ENCODE measurements at regions not wholly inside any gene's neighbourhood (a gene's known extent, or its start where the extent isn't known, plus 50 kb on each side); places are given as distances from the start of the nearest gene placed in this dataset.

DNA sequence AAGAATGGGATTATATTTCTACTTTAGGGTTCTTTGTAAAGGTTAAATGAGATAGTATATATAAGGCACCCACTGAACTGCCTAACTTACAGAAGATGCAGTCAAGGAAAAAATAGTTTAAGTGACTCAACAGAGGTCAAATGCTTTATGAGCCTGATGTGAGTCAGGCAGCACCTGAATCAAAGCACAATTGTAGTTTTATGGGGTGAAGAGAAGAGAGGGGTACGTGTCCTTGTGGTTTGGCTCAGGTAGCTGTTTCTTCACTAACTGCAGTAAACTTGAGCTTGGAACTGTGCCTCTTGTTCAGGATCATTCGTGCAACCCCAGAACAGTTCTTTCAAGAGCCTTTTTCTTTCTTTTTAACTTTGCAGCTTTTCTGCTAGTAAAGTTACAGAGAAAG lies 125.2 kb upstream of the SPON1 start (continued):
- TF ChIP-seq, protein P1, sequence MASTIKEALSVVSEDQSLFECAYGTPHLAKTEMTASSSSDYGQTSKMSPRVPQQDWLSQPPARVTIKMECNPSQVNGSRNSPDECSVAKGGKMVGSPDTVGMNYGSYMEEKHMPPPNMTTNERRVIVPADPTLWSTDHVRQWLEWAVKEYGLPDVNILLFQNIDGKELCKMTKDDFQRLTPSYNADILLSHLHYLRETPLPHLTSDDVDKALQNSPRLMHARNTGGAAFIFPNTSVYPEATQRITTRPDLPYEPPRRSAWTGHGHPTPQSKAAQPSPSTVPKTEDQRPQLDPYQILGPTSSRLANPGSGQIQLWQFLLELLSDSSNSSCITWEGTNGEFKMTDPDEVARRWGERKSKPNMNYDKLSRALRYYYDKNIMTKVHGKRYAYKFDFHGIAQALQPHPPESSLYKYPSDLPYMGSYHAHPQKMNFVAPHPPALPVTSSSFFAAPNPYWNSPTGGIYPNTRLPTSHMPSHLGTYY (CRISPR knock-in tag; IDR thresholded peaks at IDR 0.05): no peak
- TF ChIP-seq, protein P2, sequence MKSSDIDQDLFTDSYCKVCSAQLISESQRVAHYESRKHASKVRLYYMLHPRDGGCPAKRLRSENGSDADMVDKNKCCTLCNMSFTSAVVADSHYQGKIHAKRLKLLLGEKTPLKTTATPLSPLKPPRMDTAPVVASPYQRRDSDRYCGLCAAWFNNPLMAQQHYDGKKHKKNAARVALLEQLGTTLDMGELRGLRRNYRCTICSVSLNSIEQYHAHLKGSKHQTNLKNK (CRISPR knock-in tag; IDR thresholded peaks at IDR 0.05): no peak
- TF ChIP-seq, protein P3, sequence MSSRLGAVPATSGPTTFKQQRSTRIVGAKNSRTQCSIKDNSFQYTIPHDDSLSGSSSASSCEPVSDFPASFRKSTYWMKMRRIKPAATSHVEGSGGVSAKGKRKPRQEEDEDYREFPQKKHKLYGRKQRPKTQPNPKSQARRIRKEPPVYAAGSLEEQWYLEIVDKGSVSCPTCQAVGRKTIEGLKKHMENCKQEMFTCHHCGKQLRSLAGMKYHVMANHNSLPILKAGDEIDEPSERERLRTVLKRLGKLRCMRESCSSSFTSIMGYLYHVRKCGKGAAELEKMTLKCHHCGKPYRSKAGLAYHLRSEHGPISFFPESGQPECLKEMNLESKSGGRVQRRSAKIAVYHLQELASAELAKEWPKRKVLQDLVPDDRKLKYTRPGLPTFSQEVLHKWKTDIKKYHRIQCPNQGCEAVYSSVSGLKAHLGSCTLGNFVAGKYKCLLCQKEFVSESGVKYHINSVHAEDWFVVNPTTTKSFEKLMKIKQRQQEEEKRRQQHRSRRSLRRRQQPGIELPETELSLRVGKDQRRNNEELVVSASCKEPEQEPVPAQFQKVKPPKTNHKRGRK (CRISPR knock-in tag; IDR thresholded peaks at IDR 0.05; ENCODE audit: borderline replicate concordance): no peak
- TF ChIP-seq, protein P4, sequence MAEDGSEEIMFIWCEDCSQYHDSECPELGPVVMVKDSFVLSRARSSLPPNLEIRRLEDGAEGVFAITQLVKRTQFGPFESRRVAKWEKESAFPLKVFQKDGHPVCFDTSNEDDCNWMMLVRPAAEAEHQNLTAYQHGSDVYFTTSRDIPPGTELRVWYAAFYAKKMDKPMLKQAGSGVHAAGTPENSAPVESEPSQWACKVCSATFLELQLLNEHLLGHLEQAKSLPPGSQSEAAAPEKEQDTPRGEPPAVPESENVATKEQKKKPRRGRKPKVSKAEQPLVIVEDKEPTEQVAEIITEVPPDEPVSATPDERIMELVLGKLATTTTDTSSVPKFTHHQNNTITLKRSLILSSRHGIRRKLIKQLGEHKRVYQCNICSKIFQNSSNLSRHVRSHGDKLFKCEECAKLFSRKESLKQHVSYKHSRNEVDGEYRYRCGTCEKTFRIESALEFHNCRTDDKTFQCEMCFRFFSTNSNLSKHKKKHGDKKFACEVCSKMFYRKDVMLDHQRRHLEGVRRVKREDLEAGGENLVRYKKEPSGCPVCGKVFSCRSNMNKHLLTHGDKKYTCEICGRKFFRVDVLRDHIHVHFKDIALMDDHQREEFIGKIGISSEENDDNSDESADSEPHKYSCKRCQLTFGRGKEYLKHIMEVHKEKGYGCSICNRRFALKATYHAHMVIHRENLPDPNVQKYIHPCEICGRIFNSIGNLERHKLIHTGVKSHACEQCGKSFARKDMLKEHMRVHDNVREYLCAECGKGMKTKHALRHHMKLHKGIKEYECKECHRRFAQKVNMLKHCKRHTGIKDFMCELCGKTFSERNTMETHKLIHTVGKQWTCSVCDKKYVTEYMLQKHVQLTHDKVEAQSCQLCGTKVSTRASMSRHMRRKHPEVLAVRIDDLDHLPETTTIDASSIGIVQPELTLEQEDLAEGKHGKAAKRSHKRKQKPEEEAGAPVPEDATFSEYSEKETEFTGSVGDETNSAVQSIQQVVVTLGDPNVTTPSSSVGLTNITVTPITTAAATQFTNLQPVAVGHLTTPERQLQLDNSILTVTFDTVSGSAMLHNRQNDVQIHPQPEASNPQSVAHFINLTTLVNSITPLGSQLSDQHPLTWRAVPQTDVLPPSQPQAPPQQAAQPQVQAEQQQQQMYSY (CRISPR knock-in tag; IDR thresholded peaks at IDR 0.05): no peak
- TF ChIP-seq GTF2I (CRISPR knock-in tag; conservative IDR thresholded peaks at IDR 0.05): no peak
- no peak for TF ChIP-seq ESRRA (CRISPR knock-in tag; IDR thresholded peaks at IDR 0.05; ENCODE audit: borderline replicate concordance)
- TF ChIP-seq NFE2L1 (CRISPR knock-in tag; IDR thresholded peaks at IDR 0.05): no peak
- TF ChIP-seq FOXK1 (CRISPR knock-in tag; IDR thresholded peaks at IDR 0.05): no peak
- TF ChIP-seq, protein P5, sequence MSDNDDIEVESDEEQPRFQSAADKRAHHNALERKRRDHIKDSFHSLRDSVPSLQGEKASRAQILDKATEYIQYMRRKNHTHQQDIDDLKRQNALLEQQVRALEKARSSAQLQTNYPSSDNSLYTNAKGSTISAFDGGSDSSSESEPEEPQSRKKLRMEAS (CRISPR knock-in tag; IDR thresholded peaks at IDR 0.05): no peak
- no peak for TF ChIP-seq SOX15 (CRISPR knock-in tag; IDR thresholded peaks at IDR 0.05)
- TF ChIP-seq RELA (CRISPR knock-in tag; IDR thresholded peaks at IDR 0.05; ENCODE audit: borderline replicate concordance): no peak

DNA sequence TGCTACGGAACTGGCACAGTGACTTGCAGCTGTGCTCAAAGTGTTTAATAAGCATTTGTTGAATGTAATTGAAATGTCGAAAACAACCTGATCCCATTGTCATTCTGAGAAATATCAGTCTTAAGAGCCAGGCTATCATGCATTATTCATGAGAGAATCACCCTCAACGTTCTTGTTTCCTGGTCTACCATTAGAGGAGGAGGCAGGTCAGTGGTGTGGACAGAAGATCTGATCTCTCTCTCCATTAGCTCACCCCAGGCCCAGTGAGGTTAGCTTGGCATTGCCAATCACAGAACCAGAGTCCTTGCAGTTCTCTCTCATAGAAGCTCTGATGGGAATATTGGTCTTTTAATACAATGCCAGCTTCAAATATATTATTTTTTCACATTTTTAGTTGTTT lies 121.1 kb upstream of the SPON1 start:
- H3K4me3 Mint-ChIP-seq: no peak overlapping the region
- no peaks in the 10 kb centered on the region for H3K27me3 Mint-ChIP-seq (ENCODE audit: low read depth)
- no peak for ATAC-seq
- H3K4me1 Mint-ChIP-seq: peaks cover 4% of the 10 kb centered on the region
- ChIA-PET CTCF (no interaction called here), POLR2A (no interaction called here)
- H3K9me3 Mint-ChIP-seq: no peaks in the 10 kb centered on the region
- DNase-seq (ENCODE audit: low spot score): no peak
- no peak overlapping the region for H3K27ac Mint-ChIP-seq
- H3K36me3 Mint-ChIP-seq: no peaks in the 10 kb centered on the region
- TF ChIP-seq, protein P5 (CRISPR knock-in tag; IDR thresholded peaks at IDR 0.05): no peak
- TF ChIP-seq RELA (CRISPR knock-in tag; IDR thresholded peaks at IDR 0.05; ENCODE audit: borderline replicate concordance) (no peak), CREB1 (CRISPR knock-in tag; IDR thresholded peaks at IDR 0.05) (no peak), EMX1 (CRISPR knock-in tag; IDR thresholded peaks at IDR 0.05) (no peak), GABPB1 (CRISPR knock-in tag; IDR thresholded peaks at IDR 0.05) (no peak), NR1H2 (CRISPR knock-in tag; IDR thresholded peaks at IDR 0.05) (no peak), ZNF138 (CRISPR knock-in tag; conservative IDR thresholded peaks at IDR 0.05) (no peak), ZNF416 (CRISPR knock-in tag; IDR thresholded peaks at IDR 0.05) (no peak), ESRRA (CRISPR knock-in tag; IDR thresholded peaks at IDR 0.05; ENCODE audit: borderline replicate concordance) (no peak), SOX15 (CRISPR knock-in tag; IDR thresholded peaks at IDR 0.05) (no peak)
- TF ChIP-seq, protein P6, sequence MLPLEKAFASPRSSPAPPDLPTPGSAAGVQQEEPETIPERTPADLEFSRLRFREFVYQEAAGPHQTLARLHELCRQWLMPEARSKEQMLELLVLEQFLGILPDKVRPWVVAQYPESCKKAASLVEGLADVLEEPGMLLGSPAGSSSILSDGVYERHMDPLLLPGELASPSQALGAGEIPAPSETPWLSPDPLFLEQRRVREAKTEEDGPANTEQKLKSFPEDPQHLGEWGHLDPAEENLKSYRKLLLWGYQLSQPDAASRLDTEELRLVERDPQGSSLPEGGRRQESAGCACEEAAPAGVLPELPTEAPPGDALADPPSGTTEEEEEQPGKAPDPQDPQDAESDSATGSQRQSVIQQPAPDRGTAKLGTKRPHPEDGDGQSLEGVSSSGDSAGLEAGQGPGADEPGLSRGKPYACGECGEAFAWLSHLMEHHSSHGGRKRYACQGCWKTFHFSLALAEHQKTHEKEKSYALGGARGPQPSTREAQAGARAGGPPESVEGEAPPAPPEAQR (CRISPR knock-in tag; IDR thresholded peaks at IDR 0.05): no peak
- TF ChIP-seq, protein P7, sequence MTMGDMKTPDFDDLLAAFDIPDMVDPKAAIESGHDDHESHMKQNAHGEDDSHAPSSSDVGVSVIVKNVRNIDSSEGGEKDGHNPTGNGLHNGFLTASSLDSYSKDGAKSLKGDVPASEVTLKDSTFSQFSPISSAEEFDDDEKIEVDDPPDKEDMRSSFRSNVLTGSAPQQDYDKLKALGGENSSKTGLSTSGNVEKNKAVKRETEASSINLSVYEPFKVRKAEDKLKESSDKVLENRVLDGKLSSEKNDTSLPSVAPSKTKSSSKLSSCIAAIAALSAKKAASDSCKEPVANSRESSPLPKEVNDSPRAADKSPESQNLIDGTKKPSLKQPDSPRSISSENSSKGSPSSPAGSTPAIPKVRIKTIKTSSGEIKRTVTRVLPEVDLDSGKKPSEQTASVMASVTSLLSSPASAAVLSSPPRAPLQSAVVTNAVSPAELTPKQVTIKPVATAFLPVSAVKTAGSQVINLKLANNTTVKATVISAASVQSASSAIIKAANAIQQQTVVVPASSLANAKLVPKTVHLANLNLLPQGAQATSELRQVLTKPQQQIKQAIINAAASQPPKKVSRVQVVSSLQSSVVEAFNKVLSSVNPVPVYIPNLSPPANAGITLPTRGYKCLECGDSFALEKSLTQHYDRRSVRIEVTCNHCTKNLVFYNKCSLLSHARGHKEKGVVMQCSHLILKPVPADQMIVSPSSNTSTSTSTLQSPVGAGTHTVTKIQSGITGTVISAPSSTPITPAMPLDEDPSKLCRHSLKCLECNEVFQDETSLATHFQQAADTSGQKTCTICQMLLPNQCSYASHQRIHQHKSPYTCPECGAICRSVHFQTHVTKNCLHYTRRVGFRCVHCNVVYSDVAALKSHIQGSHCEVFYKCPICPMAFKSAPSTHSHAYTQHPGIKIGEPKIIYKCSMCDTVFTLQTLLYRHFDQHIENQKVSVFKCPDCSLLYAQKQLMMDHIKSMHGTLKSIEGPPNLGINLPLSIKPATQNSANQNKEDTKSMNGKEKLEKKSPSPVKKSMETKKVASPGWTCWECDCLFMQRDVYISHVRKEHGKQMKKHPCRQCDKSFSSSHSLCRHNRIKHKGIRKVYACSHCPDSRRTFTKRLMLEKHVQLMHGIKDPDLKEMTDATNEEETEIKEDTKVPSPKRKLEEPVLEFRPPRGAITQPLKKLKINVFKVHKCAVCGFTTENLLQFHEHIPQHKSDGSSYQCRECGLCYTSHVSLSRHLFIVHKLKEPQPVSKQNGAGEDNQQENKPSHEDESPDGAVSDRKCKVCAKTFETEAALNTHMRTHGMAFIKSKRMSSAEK (CRISPR knock-in tag; IDR thresholded peaks at IDR 0.05; ENCODE audit: borderline replicate concordance): no peak
- TF ChIP-seq, protein P8, sequence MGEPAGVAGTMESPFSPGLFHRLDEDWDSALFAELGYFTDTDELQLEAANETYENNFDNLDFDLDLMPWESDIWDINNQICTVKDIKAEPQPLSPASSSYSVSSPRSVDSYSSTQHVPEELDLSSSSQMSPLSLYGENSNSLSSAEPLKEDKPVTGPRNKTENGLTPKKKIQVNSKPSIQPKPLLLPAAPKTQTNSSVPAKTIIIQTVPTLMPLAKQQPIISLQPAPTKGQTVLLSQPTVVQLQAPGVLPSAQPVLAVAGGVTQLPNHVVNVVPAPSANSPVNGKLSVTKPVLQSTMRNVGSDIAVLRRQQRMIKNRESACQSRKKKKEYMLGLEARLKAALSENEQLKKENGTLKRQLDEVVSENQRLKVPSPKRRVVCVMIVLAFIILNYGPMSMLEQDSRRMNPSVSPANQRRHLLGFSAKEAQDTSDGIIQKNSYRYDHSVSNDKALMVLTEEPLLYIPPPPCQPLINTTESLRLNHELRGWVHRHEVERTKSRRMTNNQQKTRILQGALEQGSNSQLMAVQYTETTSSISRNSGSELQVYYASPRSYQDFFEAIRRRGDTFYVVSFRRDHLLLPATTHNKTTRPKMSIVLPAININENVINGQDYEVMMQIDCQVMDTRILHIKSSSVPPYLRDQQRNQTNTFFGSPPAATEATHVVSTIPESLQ (CRISPR knock-in tag; IDR thresholded peaks at IDR 0.05): no peak
